Liver (tissue), 8 donors: ENCODE measurements at regions not wholly inside any gene's neighbourhood (a gene's known extent, or its start where the extent isn't known, plus 50 kb on each side); places are given as distances from the start of the nearest gene placed in this dataset.

Experiments used
- DNase-seq: peaks from one replicate; pipeline ENCODE4 v3.0.0-alpha.2; 2017; ENCODE audit warnings: low spot score
- H3K27ac ChIP-seq, 2 donors: one replicate each; pipeline ENCODE4 v1.7.0; 2013; ENCODE audit warnings: inconsistent platforms in 2 of 2, low read length in 2 of 2, control low read depth in 1 of 2, low read depth in 1 of 2, mild to moderate bottlenecking in 1 of 2
- H3K27me3 ChIP-seq, 4 donors: one replicate each; pipeline versions ENCODE4 v1.6.1 to v1.7.0; 2013; ENCODE audit warnings: low read length in 3 of 4, inconsistent platforms in 1 of 4, mild to moderate bottlenecking in 1 of 4, moderate library complexity in 1 of 4; ENCODE audit not compliant: control insufficient read depth in 4 of 4, insufficient read depth in 4 of 4
- H3K36me3 ChIP-seq, 4 donors: one replicate each; pipeline versions ENCODE4 v1.6.1 to v1.7.0; 2013; ENCODE audit warnings: low read length in 3 of 4, mild to moderate bottlenecking in 3 of 4, low read depth in 1 of 4, moderate library complexity in 1 of 4; ENCODE audit not compliant: control insufficient read depth in 4 of 4, insufficient read depth in 3 of 4
- H3K4me1 ChIP-seq, 4 donors: one replicate each; pipeline versions ENCODE4 v1.6.1 to v1.7.0; 2013; ENCODE audit warnings: low read length in 3 of 4, mild to moderate bottlenecking in 3 of 4, moderate library complexity in 1 of 4; ENCODE audit not compliant: control insufficient read depth in 4 of 4, insufficient read depth in 4 of 4
- H3K4me3 ChIP-seq, 3 donors: one replicate each; pipeline versions ENCODE4 v1.6.1 to v1.7.0; 2013; ENCODE audit warnings: low read length in 3 of 3, control low read depth in 1 of 3, low read depth in 1 of 3, mild to moderate bottlenecking in 1 of 3
- H3K9ac ChIP-seq, 2 donors: one replicate each; pipeline ENCODE4 v1.7.0; 2013; ENCODE audit warnings: low read length in 2 of 2, mild to moderate bottlenecking in 2 of 2, moderate library complexity in 2 of 2, control low read depth in 1 of 2, low read depth in 1 of 2
- H3K9me3 ChIP-seq, 4 donors: one replicate each; pipeline versions ENCODE4 v1.6.1 to v1.7.0; 2013; ENCODE audit warnings: low read length in 3 of 4; ENCODE audit not compliant: control insufficient read depth in 4 of 4
- ATF3 ChIP-seq: IDR thresholded peaks from 2 replicates; pipeline ENCODE4 v1.6.1; 2016; ENCODE audit warnings: antibody characterized with exemption
- EGR1 ChIP-seq, 2 donors: IDR thresholded peaks; 2 replicates each; pipeline ENCODE4 v1.6.1; 2016 to 2018; ENCODE audit warnings: antibody characterized with exemption in 2 of 2, low read depth in 2 of 2
- FOXA1 ChIP-seq: IDR thresholded peaks from 2 replicates; pipeline ENCODE4 v1.6.1; 2016; ENCODE audit warnings: antibody characterized with exemption
- FOXA2 ChIP-seq: IDR thresholded peaks from 2 replicates; pipeline ENCODE4 v1.6.1; 2016; ENCODE audit warnings: antibody characterized with exemption
- GABPA ChIP-seq, 2 donors: IDR thresholded peaks in 1 of 2; conservative IDR thresholded peaks in 1 of 2; 2 replicates each; pipeline ENCODE4 v1.6.1; 2016; ENCODE audit warnings: antibody characterized with exemption in 2 of 2, mild to moderate bottlenecking in 1 of 2, moderate library complexity in 1 of 2
- HNF4A ChIP-seq, 2 donors: conservative IDR thresholded peaks; 2 replicates each; pipeline ENCODE4 v1.6.1; 2016; ENCODE audit warnings: antibody characterized with exemption in 2 of 2, mild to moderate bottlenecking in 2 of 2
- HNF4G ChIP-seq: IDR thresholded peaks from 2 replicates; pipeline ENCODE4 v1.6.1; 2016; ENCODE audit warnings: antibody characterized with exemption
- JUND ChIP-seq, 2 donors: IDR thresholded peaks; 2 replicates each; pipeline ENCODE4 v1.6.1; 2016; ENCODE audit warnings: antibody characterized with exemption in 2 of 2
- MAX ChIP-seq: IDR thresholded peaks from 2 replicates; pipeline ENCODE4 v1.6.1; 2016; ENCODE audit warnings: antibody characterized with exemption
- NR2F2 ChIP-seq: IDR thresholded peaks from 2 replicates; pipeline ENCODE4 v1.6.1; 2016; ENCODE audit warnings: antibody characterized with exemption
- RXRA ChIP-seq, 2 donors: IDR thresholded peaks; 2 replicates each; pipeline ENCODE4 v1.6.1; 2017 to 2018; ENCODE audit warnings: antibody characterized with exemption in 2 of 2, mild to moderate bottlenecking in 1 of 2
- SP1 ChIP-seq: IDR thresholded peaks from 2 replicates; pipeline ENCODE4 v1.6.1; 2018; ENCODE audit warnings: antibody characterized with exemption, mild to moderate bottlenecking
- TAF1 ChIP-seq: conservative IDR thresholded peaks from 2 replicates; pipeline ENCODE4 v1.6.1; 2016; ENCODE audit warnings: antibody characterized with exemption, mild to moderate bottlenecking
- YY1 ChIP-seq: IDR thresholded peaks from 2 replicates; pipeline ENCODE4 v1.6.1; 2016; ENCODE audit warnings: antibody characterized with exemption, mild to moderate bottlenecking
- WGBS: extraction: QIAGEN DNeasy Blood & Tissue Kit; methylation state at CpG from one replicate; pipeline ENCODE4 v1.1.7; 2013; 5-methylcytosine and 5-hydroxymethylcytosine counted together
- TF ChIP-seq, protein P1 (sequence below): IDR thresholded peaks from 2 replicates; pipeline ENCODE4 v1.6.1; 2016; ENCODE audit warnings: antibody characterized with exemption
- TF ChIP-seq, protein P2 (sequence below): IDR thresholded peaks from 2 replicates; pipeline ENCODE4 v1.6.1; 2016; ENCODE audit warnings: antibody characterized with exemption, mild to moderate bottlenecking
- TF ChIP-seq, protein P3 (sequence below): fragments of 150-350 bp; IDR thresholded peaks from 2 replicates; pipeline ENCODE4 v1.5.1; 2017; ENCODE audit warnings: improper control_type of control experiment, low read depth, low read length; ENCODE audit not compliant: missing input control
- donor health status: healthy.
- donor health status: healthy.
- donor health status: healthy.
- donor health status: healthy.
- donor health status: healthy.

- H3K27me3 ChIP-seq, result no peaks in the 10 kb centered on the region
- TF ChIP-seq YY1, result no peak
- TF ChIP-seq EGR1 (IDR thresholded peaks at IDR 0.05; ENCODE audit: low read depth in 2 of 2), result no peak
- no peak for TF ChIP-seq TAF1
- TF ChIP-seq FOXA1, result no peak
- TF ChIP-seq HNF4A (conservative IDR thresholded peaks at IDR 0.05), result no peak
- TF ChIP-seq JUND (IDR thresholded peaks at IDR 0.05), result no peak
- TF ChIP-seq, protein P1, sequence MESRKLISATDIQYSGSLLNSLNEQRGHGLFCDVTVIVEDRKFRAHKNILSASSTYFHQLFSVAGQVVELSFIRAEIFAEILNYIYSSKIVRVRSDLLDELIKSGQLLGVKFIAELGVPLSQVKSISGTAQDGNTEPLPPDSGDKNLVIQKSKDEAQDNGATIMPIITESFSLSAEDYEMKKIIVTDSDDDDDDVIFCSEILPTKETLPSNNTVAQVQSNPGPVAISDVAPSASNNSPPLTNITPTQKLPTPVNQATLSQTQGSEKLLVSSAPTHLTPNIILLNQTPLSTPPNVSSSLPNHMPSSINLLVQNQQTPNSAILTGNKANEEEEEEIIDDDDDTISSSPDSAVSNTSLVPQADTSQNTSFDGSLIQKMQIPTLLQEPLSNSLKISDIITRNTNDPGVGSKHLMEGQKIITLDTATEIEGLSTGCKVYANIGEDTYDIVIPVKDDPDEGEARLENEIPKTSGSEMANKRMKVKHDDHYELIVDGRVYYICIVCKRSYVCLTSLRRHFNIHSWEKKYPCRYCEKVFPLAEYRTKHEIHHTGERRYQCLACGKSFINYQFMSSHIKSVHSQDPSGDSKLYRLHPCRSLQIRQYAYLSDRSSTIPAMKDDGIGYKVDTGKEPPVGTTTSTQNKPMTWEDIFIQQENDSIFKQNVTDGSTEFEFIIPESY, result no peak
- TF ChIP-seq MAX, result no peak
- TF ChIP-seq, protein P2, sequence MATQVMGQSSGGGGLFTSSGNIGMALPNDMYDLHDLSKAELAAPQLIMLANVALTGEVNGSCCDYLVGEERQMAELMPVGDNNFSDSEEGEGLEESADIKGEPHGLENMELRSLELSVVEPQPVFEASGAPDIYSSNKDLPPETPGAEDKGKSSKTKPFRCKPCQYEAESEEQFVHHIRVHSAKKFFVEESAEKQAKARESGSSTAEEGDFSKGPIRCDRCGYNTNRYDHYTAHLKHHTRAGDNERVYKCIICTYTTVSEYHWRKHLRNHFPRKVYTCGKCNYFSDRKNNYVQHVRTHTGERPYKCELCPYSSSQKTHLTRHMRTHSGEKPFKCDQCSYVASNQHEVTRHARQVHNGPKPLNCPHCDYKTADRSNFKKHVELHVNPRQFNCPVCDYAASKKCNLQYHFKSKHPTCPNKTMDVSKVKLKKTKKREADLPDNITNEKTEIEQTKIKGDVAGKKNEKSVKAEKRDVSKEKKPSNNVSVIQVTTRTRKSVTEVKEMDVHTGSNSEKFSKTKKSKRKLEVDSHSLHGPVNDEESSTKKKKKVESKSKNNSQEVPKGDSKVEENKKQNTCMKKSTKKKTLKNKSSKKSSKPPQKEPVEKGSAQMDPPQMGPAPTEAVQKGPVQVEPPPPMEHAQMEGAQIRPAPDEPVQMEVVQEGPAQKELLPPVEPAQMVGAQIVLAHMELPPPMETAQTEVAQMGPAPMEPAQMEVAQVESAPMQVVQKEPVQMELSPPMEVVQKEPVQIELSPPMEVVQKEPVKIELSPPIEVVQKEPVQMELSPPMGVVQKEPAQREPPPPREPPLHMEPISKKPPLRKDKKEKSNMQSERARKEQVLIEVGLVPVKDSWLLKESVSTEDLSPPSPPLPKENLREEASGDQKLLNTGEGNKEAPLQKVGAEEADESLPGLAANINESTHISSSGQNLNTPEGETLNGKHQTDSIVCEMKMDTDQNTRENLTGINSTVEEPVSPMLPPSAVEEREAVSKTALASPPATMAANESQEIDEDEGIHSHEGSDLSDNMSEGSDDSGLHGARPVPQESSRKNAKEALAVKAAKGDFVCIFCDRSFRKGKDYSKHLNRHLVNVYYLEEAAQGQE, result no peak
- TF ChIP-seq, protein P3, sequence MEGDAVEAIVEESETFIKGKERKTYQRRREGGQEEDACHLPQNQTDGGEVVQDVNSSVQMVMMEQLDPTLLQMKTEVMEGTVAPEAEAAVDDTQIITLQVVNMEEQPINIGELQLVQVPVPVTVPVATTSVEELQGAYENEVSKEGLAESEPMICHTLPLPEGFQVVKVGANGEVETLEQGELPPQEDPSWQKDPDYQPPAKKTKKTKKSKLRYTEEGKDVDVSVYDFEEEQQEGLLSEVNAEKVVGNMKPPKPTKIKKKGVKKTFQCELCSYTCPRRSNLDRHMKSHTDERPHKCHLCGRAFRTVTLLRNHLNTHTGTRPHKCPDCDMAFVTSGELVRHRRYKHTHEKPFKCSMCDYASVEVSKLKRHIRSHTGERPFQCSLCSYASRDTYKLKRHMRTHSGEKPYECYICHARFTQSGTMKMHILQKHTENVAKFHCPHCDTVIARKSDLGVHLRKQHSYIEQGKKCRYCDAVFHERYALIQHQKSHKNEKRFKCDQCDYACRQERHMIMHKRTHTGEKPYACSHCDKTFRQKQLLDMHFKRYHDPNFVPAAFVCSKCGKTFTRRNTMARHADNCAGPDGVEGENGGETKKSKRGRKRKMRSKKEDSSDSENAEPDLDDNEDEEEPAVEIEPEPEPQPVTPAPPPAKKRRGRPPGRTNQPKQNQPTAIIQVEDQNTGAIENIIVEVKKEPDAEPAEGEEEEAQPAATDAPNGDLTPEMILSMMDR, result no peak
- TF ChIP-seq NR2F2, result no peak
- no peak for TF ChIP-seq HNF4G
- no peak for TF ChIP-seq ATF3
- no peak for TF ChIP-seq SP1
- no peak for TF ChIP-seq FOXA2
- TF ChIP-seq GABPA (IDR thresholded peaks at IDR 0.05 in 1 of 2, conservative IDR thresholded peaks at IDR 0.05 in 1 of 2), result no peak
- TF ChIP-seq RXRA (IDR thresholded peaks at IDR 0.05), result no peak
- H3K4me3 ChIP-seq, result no peak overlapping the region
- WGBS, result 54% methylated on average over 1 of the region's 1 CpG
- H3K27ac ChIP-seq, result no peak overlapping the region
- H3K9me3 ChIP-seq, result no peaks in the 10 kb centered on the region
- no peak overlapping the region for H3K9ac ChIP-seq
- H3K36me3 ChIP-seq, result no peaks in the 10 kb centered on the region
- no peak for DNase-seq
- H3K4me1 ChIP-seq, result no peaks in the 10 kb centered on the region
These were observed 392.2 kb upstream of the CCDC179 start for GRCh38 chr11:23252426-23252825.

DNA sequence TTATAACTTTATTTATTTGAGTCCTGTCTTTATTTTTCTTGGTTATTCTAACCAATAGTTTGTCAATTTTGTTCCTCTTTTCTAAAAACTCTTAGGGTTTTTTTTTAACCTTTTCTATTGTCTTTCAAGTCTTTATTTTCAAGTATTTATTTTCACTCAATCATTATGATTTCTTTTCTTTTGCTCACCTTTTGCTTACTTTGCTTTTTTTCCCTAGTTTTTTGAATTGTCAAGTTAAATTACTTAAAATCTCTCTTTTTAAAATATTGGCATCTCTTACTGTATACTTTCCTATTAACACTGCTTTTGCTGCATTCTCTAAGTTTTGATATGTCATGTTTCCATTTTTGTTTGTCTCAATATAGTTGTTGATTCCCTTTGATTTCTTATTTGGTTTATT is 396.8 kb upstream of the CCDC179 start:
- Histone ChIP-seq H3K36me3 (no peaks in the 10 kb centered on the region), H3K4me3 (no peak overlapping the region), H3K9ac (no peak overlapping the region), H3K9me3 (no peaks in the 10 kb centered on the region), H3K4me1 (no peaks in the 10 kb centered on the region), H3K27ac (no peak overlapping the region), H3K27me3 (no peaks in the 10 kb centered on the region)
- no peak for DNase-seq
- TF ChIP-seq, protein P1, result no peak
- TF ChIP-seq HNF4A (conservative IDR thresholded peaks at IDR 0.05) (no peak), JUND (IDR thresholded peaks at IDR 0.05) (no peak), FOXA1 (no peak), RXRA (IDR thresholded peaks at IDR 0.05) (no peak), YY1 (no peak), NR2F2 (no peak), FOXA2 (no peak), MAX (no peak)
- TF ChIP-seq, protein P3, result no peak
